OCI-LY7 (cell line): ENCODE measurements at regions not wholly inside any gene's neighbourhood (a gene's known extent, or its start where the extent isn't known, plus 50 kb on each side); places are given as distances from the start of the nearest gene placed in this dataset.

Experiments
- CTCF ChIP-seq: fragments of 200-600 bp; sonication (generic); conservative IDR thresholded peaks from 2 replicates; pipeline ENCODE4 v1.5.1; 2014; ENCODE audit warnings: mild to moderate bottlenecking, antibody characterized with exemption, low read length, moderate library complexity, mixed read lengths
- EZH2phosphoT487 ChIP-seq: fragments of 200-600 bp; sonication (generic); IDR thresholded peaks from 2 replicates; pipeline ENCODE4 v1.6.1; 2018; ENCODE audit warnings: low read depth, borderline replicate concordance, mild to moderate bottlenecking, mixed run types, antibody characterized with exemption, low read length, moderate library complexity, mixed read lengths

- TF ChIP-seq CTCF (no peak), EZH2phosphoT487 (no peak)
Measured at GRCh38 chr10:52703451-52703850, 69.1 kb downstream of the MBL2 start.
